Stimulated activated CD4-positive, alpha-beta T cell treated with anti-CD3 and anti-CD28 coated beads, TNF-alpha, amount 100 ng/mL, for 48 hours (primary cell): ENCODE measurements at regions not wholly inside any gene's neighbourhood (a gene's known extent, or its start where the extent isn't known, plus 50 kb on each side); places are given as distances from the start of the nearest gene placed in this dataset.

Source experiments
- DNase-seq, 3 donors: peaks; one replicate each; pipeline ENCODE4 v3.0.0-alpha.2; 2020; ENCODE audit warnings: low read depth in 3 of 3

- no peak for DNase-seq
Measured at GRCh38 chr6:139612135-139612465, 237.7 kb upstream of the CITED2 start.

GRCh38 chr6:139611327-139612134, 237.1 kb upstream of the CITED2 start:
- DNase-seq: no peak

GRCh38 chr6:139608466-139609261, 234.2 kb upstream of the CITED2 start:
- no peak for DNase-seq

- DNase-seq: no peak
Measured at GRCh38 chr6:139605350-139605749, 230.9 kb upstream of the CITED2 start.

GRCh38 chr6:139603581-139603980, 229.1 kb upstream of the CITED2 start:
- no peak for DNase-seq

- DNase-seq: no peak
Measured at GRCh38 chr6:139602577-139602976, 228.1 kb upstream of the CITED2 start.

- no peak for DNase-seq
Measured at GRCh38 chr6:139600919-139601475, 226.5 kb upstream of the CITED2 start.

- DNase-seq: no peak
Measured at GRCh38 chr6:139600343-139600742, 225.9 kb upstream of the CITED2 start.

GRCh38 chr6:139597771-139598755, 223.6 kb upstream of the CITED2 start:
- DNase-seq: no peak

GRCh38 chr6:139597087-139597763, 222.8 kb upstream of the CITED2 start:
- DNase-seq: no peak

- DNase-seq: no peak
Measured at GRCh38 chr6:139595183-139595582, 220.7 kb upstream of the CITED2 start.

- no peak for DNase-seq
Measured at GRCh38 chr6:139594333-139594965, 220.0 kb upstream of the CITED2 start.

GRCh38 chr6:139593081-139593480, 218.6 kb upstream of the CITED2 start:
- DNase-seq: no peak

GRCh38 chr6:139592011-139592410, 217.6 kb upstream of the CITED2 start:
- no peak for DNase-seq

GRCh38 chr6:139591075-139591865, 216.8 kb upstream of the CITED2 start:
- no peak for DNase-seq

- DNase-seq: no peak
Measured at GRCh38 chr6:139590206-139590605, 215.8 kb upstream of the CITED2 start.

GRCh38 chr6:139588734-139589593, 214.5 kb upstream of the CITED2 start:
- no peak for DNase-seq

- DNase-seq: no peak
Measured at GRCh38 chr6:139588076-139588639, 213.7 kb upstream of the CITED2 start.
